K562 (cell line): ENCODE measurements at regions not wholly inside any gene's neighbourhood (a gene's known extent, or its start where the extent isn't known, plus 50 kb on each side); places are given as distances from the start of the nearest gene placed in this dataset.

ENCODE experiments used
- BACH1 ChIP-seq: fragments of 200-800 bp; sonication (Bioruptor generic); IDR thresholded peaks from 2 replicates; pipeline ENCODE4 v1.6.1; 2016; ENCODE audit warnings: missing genetic modification characterization, missing compliant biosample characterization
- MAFK ChIP-seq: IDR thresholded peaks from 2 replicates; pipeline ENCODE4 v1.6.1; 2011; ENCODE audit warnings: low read length, improper control_type of control experiment
- POLR2A ChIP-seq: fragments of 450-650 bp; conservative IDR thresholded peaks from 2 replicates; pipeline ENCODE4 v1.6.1; 2016
- RAD21 ChIP-seq, 2 experiments: fragments of 250-450 bp in 1 of 2; fragments of 450-650 bp in 1 of 2; sonication (Bioruptor Pico) in 1 of 2; formaldehyde crosslinking in 1 of 2; IDR thresholded peaks in 1 of 2; conservative IDR thresholded peaks in 1 of 2; 2 replicates each; pipeline versions ENCODE4 v1.4.0 to v1.8.0; 2020 to 2022; ENCODE audit warnings: mild to moderate bottlenecking in 2 of 2, moderate library complexity in 1 of 2
- RUNX1 ChIP-seq: sonication (generic); IDR thresholded peaks from 2 replicates; pipeline ENCODE4 v1.6.1; 2016; ENCODE audit warnings: antibody characterized with exemption, low read depth
- SMARCB1 ChIP-seq: IDR thresholded peaks from 2 replicates; pipeline ENCODE4 v1.6.1; 2011; ENCODE audit warnings: improper control_type of control experiment, low read depth; ENCODE audit not compliant: insufficient read length
- TF ChIP-seq, protein P1 (sequence below), 3 experiments: IDR thresholded peaks in 2 of 3; conservative IDR thresholded peaks in 1 of 3; 2 replicates each; pipeline ENCODE4 v1.5.1; 2011 to 2012; ENCODE audit warnings: low read length in 3 of 3, mild to moderate bottlenecking in 3 of 3, control low read depth in 2 of 3, improper control_type of control experiment in 1 of 3, inconsistent platforms in 1 of 3, low read depth in 1 of 3, mixed read lengths in 1 of 3, moderate library complexity in 1 of 3; ENCODE audit not compliant: insufficient read depth in 2 of 3
- TF ChIP-seq, protein P2 (sequence below), 2 experiments: fragments of 200-800 bp in 1 of 2; sonication (Bioruptor generic) in 1 of 2; sonication (generic) in 1 of 2; formaldehyde crosslinking in 1 of 2; IDR thresholded peaks in 1 of 2; conservative IDR thresholded peaks in 1 of 2; 2 replicates each; pipeline versions ENCODE4 v1.5.0 to v1.6.1; 2016 to 2020; ENCODE audit warnings: missing compliant biosample characterization in 1 of 2, missing genetic modification characterization in 1 of 2, missing genetic modification reagents in 1 of 2

DNA sequence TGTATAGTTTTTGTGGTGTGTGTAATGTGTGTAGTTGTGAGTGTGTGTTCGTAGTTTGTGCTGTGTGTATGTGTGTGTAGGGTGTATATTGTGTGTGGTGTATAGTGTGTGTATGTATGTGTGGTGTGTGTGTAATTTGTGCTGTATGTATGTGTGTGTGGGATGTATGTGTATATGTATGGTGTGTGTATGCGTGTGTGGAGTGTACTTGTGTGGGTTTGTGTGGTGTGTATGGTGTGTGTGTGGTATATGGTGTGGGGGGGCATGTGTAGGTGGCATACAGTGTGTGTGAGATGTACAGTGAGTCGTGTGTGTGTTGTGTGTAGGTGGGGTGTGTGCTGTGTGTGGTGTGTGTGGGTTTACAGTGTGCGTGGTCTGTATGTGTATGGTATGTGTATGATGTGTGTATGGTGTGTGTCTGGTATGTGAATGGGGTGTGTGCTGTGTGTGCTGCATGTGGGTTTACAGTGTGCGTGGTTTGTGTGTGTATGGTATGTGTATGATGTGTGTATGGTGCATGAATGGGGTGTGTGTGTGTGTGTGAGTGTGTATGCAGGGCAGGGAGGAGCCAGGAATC, 125.2 kb downstream of the GADD45G start:
- TF ChIP-seq, protein P1, sequence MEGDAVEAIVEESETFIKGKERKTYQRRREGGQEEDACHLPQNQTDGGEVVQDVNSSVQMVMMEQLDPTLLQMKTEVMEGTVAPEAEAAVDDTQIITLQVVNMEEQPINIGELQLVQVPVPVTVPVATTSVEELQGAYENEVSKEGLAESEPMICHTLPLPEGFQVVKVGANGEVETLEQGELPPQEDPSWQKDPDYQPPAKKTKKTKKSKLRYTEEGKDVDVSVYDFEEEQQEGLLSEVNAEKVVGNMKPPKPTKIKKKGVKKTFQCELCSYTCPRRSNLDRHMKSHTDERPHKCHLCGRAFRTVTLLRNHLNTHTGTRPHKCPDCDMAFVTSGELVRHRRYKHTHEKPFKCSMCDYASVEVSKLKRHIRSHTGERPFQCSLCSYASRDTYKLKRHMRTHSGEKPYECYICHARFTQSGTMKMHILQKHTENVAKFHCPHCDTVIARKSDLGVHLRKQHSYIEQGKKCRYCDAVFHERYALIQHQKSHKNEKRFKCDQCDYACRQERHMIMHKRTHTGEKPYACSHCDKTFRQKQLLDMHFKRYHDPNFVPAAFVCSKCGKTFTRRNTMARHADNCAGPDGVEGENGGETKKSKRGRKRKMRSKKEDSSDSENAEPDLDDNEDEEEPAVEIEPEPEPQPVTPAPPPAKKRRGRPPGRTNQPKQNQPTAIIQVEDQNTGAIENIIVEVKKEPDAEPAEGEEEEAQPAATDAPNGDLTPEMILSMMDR (IDR thresholded peaks at IDR 0.05 in 2 of 3, conservative IDR thresholded peaks at IDR 0.05 in 1 of 3; ENCODE audit: insufficient read depth in 2 of 3, low read depth in 1 of 3, low read length in 3 of 3), result no peak
- TF ChIP-seq BACH1 (tag) (no peak), RUNX1 (no peak), POLR2A (no peak), SMARCB1 (no peak), RAD21 (CRISPR knock-in tag; conservative IDR thresholded peaks at IDR 0.05 in 1 of 2, IDR thresholded peaks at IDR 0.05 in 1 of 2) (no peak), MAFK (no peak)
- TF ChIP-seq, protein P2, sequence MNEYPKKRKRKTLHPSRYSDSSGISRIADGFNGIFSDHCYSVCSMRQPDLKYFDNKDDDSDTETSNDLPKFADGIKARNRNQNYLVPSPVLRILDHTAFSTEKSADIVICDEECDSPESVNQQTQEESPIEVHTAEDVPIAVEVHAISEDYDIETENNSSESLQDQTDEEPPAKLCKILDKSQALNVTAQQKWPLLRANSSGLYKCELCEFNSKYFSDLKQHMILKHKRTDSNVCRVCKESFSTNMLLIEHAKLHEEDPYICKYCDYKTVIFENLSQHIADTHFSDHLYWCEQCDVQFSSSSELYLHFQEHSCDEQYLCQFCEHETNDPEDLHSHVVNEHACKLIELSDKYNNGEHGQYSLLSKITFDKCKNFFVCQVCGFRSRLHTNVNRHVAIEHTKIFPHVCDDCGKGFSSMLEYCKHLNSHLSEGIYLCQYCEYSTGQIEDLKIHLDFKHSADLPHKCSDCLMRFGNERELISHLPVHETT (CRISPR knock-in tag; conservative IDR thresholded peaks at IDR 0.05 in 1 of 2, IDR thresholded peaks at IDR 0.05 in 1 of 2), result no peak
